HFF-Myc (cell line): ENCODE measurements at regions not wholly inside any gene's neighbourhood (a gene's known extent, or its start where the extent isn't known, plus 50 kb on each side); places are given as distances from the start of the nearest gene placed in this dataset.

Experiments used
- DNase-seq: peaks from one replicate; pipeline ENCODE4 v3.0.0-alpha.2; 2011; ENCODE audit warnings: low read depth; ENCODE audit errors: extremely low read depth
- H3K4me3 ChIP-seq: replicated peaks from 2 replicates; pipeline ENCODE4 v1.5.1; 2011; ENCODE audit warnings: low read depth, mild to moderate bottlenecking, control low read depth, low read length
- TF ChIP-seq, protein P1 (sequence below): IDR thresholded peaks from 2 replicates; pipeline ENCODE4 v1.5.1; 2012; ENCODE audit warnings: mild to moderate bottlenecking, low read depth, low read length, control low read depth; ENCODE audit errors: missing control alignments

DNA sequence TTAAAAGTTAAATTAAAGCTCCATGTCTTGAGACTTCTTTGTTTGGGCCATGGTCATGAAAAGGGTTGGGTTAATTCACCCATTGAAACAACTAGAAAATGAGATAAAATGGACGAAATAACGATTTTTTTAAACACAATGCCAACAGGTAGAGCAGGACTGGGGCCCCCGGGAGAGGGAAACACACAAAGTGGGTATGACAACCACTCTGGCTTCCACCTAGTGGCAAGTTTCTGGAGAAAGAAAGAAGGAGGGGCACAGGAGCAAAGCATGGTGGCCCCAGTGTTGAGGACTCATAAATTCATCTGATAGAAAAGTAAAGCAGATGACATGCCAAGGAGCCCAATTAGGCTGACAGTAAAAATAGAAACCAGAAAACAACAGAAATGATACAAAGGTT is 68.4 kb downstream of the MYEOV start:
- no peak for DNase-seq
- no peak overlapping the region for H3K4me3 ChIP-seq
- TF ChIP-seq, protein P1, sequence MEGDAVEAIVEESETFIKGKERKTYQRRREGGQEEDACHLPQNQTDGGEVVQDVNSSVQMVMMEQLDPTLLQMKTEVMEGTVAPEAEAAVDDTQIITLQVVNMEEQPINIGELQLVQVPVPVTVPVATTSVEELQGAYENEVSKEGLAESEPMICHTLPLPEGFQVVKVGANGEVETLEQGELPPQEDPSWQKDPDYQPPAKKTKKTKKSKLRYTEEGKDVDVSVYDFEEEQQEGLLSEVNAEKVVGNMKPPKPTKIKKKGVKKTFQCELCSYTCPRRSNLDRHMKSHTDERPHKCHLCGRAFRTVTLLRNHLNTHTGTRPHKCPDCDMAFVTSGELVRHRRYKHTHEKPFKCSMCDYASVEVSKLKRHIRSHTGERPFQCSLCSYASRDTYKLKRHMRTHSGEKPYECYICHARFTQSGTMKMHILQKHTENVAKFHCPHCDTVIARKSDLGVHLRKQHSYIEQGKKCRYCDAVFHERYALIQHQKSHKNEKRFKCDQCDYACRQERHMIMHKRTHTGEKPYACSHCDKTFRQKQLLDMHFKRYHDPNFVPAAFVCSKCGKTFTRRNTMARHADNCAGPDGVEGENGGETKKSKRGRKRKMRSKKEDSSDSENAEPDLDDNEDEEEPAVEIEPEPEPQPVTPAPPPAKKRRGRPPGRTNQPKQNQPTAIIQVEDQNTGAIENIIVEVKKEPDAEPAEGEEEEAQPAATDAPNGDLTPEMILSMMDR = no peak

DNA sequence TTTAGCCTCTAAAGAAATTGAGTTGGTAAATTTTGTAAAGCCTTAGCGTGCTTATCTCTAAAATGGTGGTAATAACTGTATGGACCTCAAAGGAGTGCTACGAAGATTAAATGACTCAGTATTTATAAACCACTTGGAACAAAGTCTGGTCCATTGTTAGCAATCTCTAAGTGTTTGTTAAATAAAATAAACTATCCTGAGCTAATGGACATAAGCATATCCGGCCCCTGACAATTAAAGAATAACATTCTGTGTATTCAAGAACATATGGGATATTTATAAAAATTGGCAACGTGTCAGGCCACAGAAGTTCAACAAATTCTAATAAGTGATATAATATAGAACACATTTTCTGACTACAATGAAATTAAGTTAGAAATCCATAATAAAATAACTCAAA is 71.0 kb downstream of the MYEOV start:
- no peak overlapping the region for H3K4me3 ChIP-seq
- DNase-seq = peak; percentile 72
- TF ChIP-seq, protein P1 = no peak

GRCh38 chr11:69365558-69365957 is 71.6 kb downstream of the MYEOV start:
- no peak for DNase-seq
- TF ChIP-seq, protein P1 = no peak
- H3K4me3 ChIP-seq = no peak overlapping the region

GRCh38 chr11:69366591-69366990 is 72.6 kb downstream of the MYEOV start:
- no peak for DNase-seq
- H3K4me3 ChIP-seq = no peak overlapping the region

GRCh38 chr11:69367211-69367964 is 73.4 kb downstream of the MYEOV start:
- no peak for DNase-seq
- H3K4me3 ChIP-seq = no peak overlapping the region
- TF ChIP-seq, protein P1 = no peak

More at GRCh38 chr11:69366591-69366990, 72.6 kb downstream of the MYEOV start:
- TF ChIP-seq, protein P1 = no peak

DNA sequence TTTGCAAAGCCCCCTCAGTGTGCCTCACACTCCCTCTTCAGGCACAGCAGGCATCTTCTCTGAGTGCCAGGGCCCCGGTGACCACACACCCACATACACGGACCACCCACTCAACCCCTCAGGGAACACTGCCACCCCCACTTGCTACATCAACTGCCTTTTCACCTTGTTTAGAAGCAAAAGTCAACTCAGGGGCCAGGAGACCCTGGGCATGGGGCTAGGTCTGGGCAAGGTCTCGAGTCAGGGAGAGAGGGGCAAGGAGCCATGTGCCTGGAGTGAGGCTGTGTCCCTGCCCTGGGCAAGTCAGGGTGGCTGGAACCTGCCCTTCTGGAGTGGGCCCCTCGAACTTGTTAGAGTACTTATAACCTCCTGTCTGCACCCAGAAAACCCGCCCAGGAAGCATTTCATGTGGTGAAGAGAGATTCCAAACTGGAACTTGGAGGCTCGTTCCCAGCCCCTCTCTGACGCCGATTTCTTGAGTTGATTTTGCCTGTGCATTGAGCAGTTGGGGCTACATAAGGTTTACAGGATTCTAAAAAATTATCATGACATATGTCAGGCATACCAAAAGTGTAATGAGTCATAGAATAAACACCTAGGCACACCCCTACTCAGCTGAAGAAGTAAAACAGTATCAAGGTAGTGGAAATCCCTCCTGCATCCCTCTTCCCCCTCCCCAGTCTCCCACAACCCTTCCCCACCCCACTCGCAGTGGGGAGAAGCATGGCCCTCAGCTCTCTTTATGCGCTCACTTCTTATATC is 74.3 kb downstream of the MYEOV start:
- TF ChIP-seq, protein P1 = no peak
- no peak overlapping the region for H3K4me3 ChIP-seq
- no peak for DNase-seq
